ENCODE measurements at regions not wholly inside any gene's neighbourhood (a gene's known extent, or its start where the extent isn't known, plus 50 kb on each side); places are given as distances from the start of the nearest gene placed in this dataset.
"Not testable (repeated sequence)": the region's sequence is repeated elsewhere in the genome, so short reads cannot be mapped to it uniquely, and the experiment has no call there.

DNA sequence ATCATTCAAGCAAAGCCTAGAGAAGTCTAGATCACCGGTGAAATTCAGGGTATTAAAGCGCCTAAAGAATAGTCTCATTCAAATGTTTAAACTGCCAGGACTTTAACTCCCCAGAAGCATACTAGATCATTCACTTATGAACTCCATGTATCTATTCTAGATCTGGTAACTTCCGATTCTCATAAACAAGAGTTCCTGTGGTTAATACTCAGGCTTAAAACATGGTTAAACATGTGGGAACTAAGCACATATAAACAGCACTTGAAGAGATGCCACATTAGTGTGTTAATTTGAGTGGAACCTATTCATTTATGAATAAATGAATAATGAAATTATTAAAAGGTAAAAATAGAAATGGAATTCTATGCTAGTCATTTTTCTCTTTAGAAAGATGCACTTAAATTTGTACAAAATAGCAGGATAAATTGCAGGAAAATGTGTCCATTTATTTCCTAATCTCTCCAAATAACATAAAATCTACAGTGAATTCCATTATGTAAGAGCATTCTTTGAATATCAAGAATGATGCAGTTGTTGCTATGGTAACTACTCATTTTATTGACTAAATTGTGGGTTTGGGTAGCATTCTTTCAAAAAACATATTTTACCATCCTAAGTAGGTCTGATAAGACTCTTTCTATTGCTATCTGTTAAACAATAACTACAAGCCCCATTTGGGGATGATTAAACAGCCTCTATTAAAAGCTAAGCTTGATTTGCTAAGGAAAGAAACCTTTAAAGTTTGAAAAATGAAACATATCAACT is 147.6 kb upstream of the TMEM168 start:
- no peak for DNase-seq (ENCODE audit: low spot score)

DNA sequence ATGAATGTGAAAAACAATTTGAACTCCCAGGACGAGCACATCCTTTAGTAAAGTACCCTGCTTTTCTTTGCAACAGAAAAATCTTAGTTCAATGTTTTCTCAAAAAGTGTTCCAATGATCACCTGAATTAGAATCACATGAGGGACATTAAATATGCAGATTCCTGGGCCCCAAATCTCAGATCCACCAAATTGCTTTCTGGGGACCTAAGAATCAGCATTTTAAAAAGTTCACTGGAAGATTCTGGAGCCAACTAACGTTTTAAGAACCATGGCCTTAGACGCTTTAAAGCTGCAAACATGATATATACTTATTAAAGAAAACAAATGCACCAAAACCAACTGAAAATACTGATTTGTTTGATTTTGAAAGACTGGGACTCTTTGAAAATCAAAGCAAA is 143.4 kb upstream of the TMEM168 start:
- DNase-seq (ENCODE audit: low spot score): no peak

DNA sequence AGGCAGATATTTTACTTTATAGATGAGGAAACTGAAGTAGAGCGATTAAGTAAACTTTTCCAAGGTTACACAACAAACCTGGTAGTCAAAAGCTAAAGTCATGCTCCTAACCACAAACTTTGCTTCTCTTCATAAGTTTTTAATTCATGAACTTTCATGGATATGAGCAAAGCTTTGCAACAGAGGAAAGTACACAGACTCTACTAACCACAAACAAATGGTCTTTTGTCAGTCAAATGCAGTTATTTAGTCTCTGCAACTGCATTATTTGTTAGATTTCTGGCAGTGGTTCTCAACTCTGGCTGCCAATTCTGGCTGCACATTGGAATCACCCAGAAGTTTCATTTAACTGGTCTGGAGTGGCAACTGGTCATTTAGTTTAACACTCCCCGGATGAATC is 140.6 kb upstream of the TMEM168 start:
- no peak for DNase-seq (ENCODE audit: low spot score)

DNA sequence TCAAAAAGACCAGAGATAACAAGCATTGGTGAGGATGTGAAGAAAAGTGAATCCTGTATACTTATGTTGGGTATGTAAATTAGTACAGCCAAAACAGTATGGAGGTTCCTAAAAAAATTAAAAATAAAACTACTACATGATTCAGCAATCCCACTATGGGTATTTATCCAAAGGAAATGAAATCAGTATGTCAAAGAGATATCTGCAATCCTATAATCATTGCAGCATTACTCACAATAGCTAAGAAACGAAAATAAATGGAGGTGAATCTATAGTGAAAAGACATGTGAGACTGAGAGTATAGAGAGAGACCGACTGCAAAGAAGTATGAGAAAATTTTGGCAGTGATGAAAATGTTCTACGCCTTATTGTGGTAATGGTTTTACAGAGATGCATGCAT is 139.2 kb upstream of the TMEM168 start:
- DNase-seq (ENCODE audit: low spot score): no peak

DNA sequence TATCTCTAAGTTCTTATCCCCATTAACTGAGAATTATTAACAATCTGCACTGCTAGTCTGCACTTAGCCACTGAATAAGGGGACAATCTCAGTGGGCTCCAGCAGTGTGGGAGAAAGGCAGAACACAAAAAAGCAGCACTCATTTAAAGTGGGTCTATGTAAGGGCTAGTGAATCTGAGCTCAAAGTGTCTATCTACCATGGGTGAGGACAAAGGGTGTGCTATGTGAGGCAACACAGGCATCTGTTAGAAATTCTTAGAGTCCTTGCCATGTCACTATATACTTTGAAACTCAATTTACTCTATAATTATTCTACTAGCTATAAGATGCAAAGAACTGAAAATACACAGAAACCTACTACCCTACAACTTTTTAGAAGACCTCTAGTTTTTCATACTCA is 135.8 kb upstream of the TMEM168 start:
- DNase-seq (ENCODE audit: low spot score): no peak

DNA sequence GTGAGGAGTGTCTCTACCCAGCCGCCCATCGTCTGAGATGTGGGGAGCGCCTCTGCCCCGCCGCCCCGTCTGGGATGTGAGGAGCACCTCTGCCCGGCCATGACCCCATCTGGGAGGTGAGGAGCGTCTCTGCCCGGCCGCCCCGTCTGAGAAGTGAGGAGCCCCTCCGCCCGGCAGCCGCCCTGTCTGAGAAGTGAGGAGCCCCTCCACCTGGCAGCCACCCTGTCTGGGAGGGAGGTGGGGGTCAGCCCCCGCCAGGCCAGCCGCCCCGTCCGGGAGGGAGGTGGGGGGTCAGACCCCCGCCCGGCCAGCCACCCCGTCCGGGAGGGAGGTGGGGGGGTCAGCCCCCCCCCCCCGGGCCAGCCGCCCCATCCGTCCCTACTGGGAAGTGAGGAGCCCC is 132.4 kb upstream of the TMEM168 start:
- not testable (repeated sequence) for DNase-seq (ENCODE audit: low spot score)

DNA sequence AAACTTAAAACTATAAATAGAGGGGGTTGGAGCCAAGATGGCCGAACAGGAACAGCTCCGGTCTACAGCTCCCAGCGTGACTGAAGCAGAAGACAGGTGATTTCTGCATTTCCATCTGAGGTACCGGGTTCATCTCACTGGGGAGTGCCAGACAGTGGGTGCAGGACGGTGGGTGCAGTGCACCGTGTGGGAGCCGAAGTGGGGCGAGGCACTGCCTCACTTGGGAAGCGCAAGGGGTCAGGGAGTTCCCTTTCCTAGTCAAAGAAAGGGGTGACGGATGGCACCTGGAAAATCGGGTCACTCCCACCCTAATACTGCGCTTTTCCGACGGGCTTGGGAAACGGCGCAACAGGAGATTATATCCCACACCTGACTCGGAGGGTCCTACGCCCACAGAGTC is 126.2 kb upstream of the TMEM168 start:
- not testable (repeated sequence) for DNase-seq (ENCODE audit: low spot score)

DNA sequence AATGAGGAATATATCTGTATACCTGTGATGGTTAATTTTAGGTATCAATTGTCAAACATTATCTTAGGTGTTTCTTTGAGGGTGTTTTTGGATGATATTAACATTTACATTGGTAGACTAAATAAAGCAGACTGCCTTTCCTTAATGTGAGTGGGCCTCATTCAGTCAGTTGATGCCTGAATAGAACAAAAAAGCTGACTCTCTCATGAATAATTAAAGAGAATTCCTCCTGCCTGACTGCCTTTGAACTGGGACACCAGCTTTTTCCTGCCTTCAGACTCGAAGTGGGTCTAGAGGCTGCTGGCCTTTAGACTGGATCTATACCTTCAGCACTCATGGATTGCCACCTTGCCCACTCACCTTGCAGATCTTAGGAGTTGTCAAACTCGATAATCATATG is 117.9 kb upstream of the TMEM168 start:
- DNase-seq (ENCODE audit: low spot score): no peak

DNA sequence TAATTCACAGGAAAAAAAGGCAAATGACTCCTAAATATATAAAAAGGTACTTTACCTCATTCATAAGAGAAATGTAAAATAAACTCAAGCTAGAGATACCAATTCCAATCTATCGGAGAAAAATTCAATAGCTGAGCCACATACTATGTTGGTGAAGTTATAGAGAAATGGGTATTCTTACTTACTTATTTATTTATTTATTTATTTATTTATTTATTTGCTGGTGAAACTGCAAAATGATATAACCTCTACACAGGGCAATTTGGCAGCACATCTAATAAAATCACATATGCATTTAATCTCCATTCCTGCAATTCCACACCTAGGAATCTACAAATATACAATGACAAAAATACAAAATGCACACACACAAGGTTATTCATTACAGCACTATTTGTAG is 117.5 kb upstream of the TMEM168 start:
- no peak for DNase-seq (ENCODE audit: low spot score)

DNA sequence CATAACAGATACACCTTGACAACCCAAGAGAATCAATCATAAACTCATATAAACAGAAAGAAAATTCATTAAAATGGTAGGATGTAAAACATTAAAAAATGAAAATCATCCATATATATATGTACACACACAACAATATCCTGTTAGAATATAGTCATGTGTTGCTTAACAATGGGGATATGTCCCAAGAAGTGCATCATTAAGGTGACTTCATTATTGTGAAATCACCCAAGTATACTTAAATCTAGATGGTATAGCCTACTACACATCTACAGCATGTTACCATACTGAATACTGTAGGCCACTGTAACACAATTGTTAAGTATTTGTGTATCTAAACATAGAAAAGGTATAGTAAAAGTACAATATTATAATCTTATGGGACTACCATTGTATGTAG is 115.8 kb upstream of the TMEM168 start:
- no peak for DNase-seq (ENCODE audit: low spot score)

DNA sequence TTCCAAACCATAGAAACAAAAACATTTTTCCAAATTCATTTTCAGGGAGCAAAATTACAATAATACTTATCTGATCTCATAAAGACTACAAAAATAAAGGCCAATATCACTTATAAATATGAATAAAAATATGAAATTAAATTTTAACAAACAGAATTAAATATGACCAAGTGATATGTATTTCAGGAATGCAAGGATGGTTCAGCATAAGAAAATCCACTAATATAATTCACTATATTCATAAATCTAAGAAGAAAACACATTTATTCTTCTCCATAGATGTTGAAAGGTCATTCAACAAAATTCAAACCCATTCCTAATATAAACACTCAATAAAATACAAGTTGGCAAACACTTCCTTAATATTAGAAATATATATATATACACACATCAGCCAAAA is 115.2 kb upstream of the TMEM168 start:
- DNase-seq (ENCODE audit: low spot score): no peak

DNA sequence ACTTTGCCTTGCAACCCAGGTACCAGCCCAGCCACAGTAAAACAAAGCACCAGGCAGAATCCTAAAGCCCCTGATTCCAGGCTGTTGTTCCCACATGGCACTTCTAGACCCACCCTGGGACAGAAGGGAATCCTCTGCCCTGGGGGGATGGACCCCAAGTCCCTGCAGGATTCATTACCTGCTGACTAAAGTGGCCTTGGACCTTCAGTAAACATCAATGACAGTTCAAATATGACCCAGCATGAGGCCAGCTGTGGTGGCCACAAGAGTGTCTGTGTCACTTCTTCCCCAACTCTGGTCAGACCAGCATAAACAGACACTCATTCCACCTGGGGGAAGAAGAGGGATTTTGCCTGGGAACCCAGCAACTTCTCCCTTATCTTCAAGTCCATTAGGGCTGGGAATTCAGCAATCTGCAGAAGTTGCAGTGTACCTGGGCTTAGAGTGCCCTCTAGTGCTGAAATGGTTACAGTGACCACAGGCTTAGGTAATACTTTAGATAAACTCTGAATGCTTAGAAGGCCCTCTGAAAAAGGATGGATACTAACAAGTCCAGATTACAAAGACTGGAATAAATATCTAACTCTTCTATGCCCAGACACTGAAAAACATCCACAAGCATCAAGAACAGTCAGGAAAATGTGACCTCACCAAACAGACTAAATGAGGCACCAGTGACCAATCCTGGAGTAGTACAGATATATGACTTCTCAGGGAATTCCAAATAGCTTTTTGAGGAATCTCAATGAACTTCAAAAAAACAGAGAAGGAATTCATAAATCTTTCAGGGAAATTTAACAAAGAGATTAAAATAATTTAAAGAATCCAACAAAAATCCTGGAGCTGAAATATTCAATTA is 108.5 kb upstream of the TMEM168 start:
- DNase-seq (ENCODE audit: low spot score): peak; percentile 77

DNA sequence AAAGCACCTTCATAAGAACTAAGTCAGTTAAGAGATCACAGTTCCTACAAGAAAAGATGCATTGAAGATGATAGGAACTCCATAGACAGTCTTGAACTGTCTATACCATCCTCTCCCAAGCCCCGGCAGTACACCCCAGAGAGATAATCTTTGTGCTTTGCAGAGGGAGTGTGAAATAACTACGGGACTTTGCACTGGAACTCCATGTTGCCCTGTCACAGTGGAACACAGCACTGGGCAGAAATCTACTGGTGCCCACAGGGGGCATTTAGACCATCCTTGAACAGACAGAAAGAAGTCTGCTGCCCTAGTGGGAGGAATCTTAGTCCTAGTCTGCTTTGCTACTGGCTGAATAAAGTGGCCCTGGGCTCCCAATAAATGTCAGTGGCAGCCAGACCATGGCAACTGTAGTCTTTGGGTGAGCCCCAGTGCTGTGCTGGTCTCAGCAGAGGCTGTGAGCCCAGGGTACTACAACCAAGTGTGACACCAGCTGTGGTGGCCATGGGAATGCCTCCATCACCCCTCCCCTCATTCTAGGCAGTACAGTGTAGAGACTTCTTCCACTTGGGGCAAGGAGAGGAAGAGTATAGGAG is 107.7 kb upstream of the TMEM168 start:
- no peak for DNase-seq (ENCODE audit: low spot score)

DNA sequence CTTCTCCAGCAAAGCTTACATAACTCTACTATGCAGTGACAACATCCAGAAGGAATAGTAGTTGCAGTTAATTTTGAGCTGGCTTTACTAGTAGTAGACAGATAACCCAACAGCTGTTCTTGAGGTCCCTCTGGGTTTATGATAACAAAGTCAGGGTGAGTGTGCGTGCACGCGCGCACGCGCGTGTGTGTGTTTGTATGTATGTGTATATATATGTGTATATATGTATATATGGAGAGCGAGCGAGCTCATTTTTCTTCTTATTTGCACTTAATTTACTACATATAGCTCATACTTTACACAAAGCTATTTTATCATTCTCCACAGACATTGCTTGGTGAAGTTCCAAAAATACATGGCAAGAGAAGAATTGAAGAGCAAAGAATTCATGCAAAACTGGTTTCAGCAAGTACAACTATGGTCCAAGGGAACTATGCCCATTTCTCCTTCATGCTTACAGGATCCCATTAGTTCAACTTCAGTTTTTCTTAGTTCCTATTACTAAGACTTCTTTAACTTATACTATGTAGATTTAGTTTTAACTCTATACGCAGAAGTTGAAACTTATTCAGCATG is 105.9 kb upstream of the TMEM168 start:
- DNase-seq (ENCODE audit: low spot score): no peak

DNA sequence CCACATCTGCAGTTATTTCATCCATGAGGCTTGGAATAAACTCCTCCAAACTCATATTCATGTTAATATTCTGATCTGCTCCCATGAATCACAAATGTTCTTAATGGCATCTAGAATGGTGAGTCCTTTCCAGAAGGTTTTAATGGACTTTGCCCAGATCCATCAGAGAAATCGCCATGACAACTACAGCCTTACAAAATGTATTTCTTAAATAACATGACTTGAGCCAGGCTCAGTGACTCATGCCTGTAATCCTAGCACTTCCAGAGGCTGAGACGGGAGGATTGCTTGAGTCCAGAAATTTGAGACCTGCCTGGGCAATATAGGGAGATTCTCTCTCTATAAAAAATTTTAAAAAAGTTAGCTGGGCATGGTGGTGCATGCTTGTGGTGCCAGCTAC is 102.1 kb upstream of the TMEM168 start:
- peak; percentile 67 for DNase-seq (ENCODE audit: low spot score)

DNA sequence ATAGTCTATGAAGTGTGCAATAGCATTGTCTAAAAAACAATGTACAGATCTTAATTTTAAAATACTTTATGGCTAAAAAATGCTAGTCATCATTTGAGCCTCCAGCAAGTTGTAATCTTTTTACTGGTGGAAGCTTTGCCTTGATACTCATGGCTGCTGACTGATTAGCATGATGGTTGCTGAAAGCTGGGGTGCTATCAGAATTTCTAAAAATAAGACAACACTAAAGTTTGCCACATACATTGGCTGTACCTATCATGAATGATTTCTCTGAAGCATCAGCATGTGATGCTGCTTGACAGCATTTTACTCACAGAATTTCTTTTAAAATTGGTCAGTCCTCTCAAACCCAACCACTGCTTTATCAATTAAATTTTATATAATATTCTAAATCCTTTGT is 101.5 kb upstream of the TMEM168 start:
- DNase-seq (ENCODE audit: low spot score): no peak

DNA sequence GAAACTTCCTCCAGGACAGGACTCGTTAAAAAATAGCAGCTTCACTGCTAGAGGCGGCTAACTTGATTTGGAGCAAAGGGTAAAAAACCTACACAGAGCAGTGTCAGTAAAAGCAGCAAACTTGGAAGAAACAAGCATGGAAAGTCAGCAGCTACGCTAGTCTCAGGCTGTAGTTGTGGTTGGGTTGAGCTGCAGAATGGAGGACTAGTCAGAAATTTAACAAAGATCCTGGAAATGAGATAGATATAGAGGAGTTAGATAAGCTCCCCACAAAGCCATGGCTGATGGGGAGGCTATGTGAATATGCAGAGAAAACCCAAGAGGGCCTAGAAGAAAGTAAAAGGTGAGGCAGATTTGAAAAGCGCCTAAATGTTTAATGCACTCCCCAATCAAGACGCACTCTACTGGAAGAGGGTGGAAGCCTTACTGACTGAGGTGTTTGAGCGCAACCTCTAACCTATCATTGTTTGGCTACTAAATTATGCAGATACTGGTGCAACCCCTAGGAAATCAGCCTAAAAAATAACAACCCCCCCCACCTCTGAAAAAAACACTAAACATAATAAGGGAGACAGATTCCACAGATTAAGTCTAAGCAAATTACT is 99.7 kb upstream of the TMEM168 start:
- no peak for DNase-seq (ENCODE audit: low spot score)

DNA sequence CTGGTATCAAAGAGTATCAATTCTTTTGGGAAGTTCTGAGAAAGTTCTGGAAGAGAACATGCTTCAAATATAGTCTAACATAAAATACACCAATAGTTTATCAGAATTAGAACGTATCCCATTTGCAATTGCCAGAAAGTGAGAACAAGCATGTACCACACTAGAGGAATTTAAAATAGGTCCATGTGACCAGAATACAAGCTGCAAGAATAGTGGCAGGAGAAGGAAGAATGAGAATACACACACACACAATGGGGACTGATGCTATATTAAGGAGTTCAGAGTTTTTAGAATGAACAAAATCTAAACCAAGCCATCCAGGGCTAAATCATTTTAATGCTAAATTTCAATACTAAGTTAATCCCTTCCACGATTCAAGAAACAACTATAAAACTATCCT is 99.1 kb upstream of the TMEM168 start:
- no peak for DNase-seq (ENCODE audit: low spot score)

DNA sequence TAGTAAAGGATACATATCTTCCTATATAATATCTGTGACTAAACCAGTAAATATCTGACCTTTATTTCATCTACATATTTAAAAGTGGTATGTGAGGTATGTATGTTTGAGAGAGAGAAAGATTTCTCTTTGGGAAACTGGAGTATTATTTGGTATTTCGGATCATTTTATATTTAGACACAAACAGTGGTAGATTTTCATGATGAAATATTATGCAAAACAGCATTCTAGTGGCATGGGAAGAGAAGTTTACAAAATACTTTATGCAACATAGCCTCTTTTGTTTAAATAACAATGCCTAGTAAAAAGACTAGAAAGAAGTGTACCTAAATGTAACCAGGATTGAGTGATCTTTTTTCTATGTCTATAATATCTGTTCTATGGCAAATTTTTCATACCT is 98.6 kb upstream of the TMEM168 start:
- DNase-seq (ENCODE audit: low spot score): no peak

DNA sequence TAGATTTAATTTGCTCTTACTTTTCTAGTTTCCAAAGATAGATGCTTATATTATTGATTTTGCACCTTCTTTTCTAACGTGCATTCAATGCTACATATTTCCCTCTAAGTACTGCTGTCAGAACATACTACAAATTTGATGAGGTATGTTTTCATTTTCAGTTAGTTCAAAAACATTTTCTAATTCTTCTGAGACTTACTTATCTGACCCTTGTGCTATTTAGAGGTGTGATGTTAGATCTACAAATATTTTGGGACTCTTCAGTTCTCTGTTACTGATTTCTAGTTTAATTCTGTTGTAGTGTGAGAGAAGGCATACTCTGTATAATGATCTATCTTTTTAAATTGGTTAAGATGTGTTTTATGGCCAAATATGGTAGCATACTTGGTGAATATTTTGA is 97.8 kb upstream of the TMEM168 start:
- no peak for DNase-seq (ENCODE audit: low spot score)

DNA sequence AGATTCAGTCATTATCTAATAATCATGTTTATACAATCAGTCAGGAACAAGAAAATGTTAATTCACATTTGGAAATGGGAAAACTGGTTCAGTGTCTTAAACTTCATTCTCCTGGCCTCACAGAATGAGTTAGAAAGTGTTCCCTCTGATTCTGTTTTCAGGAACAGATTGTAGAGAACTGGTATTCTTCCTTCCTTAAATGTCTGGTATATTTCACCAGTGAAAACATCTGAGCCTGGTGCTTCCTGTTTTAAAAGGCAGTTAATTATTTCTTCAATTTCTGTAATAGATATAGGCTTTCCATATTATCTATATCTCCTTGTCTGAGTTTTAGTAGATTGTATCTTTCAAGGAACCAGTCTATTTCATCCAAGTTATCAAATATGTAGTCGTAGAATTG is 97.1 kb upstream of the TMEM168 start:
- DNase-seq (ENCODE audit: low spot score): no peak

DNA sequence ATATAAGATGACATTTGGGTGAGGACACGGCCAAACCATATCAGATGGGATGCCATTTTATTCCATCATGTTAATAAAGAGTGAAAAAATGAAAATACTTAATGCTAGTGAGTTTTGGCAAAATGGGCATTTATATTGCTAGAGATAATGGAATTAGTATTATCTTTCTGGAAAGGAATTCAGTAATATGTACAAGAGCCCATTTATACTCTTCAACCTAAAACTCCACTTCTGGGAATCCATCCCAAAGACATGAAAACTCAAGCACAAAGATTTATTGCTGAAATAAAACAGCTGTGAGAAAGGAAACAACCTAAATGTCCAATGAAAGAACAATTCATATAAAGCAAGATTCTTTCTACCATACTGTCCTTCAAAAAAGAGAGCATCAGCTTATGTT is 96.0 kb upstream of the TMEM168 start:
- no peak for DNase-seq (ENCODE audit: low spot score)

All from RKO (cell line).